Right lobe of liver (tissue), 6 donors: ENCODE measurements at regions not wholly inside any gene's neighbourhood (a gene's known extent, or its start where the extent isn't known, plus 50 kb on each side); places are given as distances from the start of the nearest gene placed in this dataset.

Experiments used
- ATAC-seq, 4 donors: fragments of 200-7000 bp; cut with Tn5 transposase; one replicate each; pipeline ENCODE4 v1.9.1; 2020; ENCODE audit warnings: mild to moderate bottlenecking in 4 of 4, moderate library complexity in 4 of 4
- DNase-seq, 3 donors: peaks; one replicate each; pipeline ENCODE4 v3.0.0-alpha.2; 2020
- H3K27ac ChIP-seq, 3 donors: fragments of 200-600 bp; one replicate each; pipeline ENCODE4 v1.8.0; 2022
- H3K27me3 ChIP-seq, 2 donors: fragments of 200-600 bp; one replicate each; pipeline ENCODE4 v1.8.0; 2022
- H3K36me3 ChIP-seq, 4 donors: fragments of 200-600 bp; sonication (generic) in 1 of 4; one replicate each; pipeline versions ENCODE4 v1.5.1 to v1.8.0; 2017 to 2022; ENCODE audit warnings: control low read depth in 1 of 4
- H3K4me1 ChIP-seq, 4 donors: fragments of 200-600 bp; sonication (generic) in 1 of 4; one replicate each; pipeline versions ENCODE4 v1.5.1 to v1.8.0; 2017 to 2022; ENCODE audit warnings: control low read depth in 1 of 4
- H3K4me3 ChIP-seq, 3 donors: fragments of 200-600 bp; one replicate each; pipeline ENCODE4 v1.8.0; 2022
- H3K9me3 ChIP-seq, 4 donors: fragments of 200-600 bp; sonication (generic) in 1 of 4; one replicate each; pipeline versions ENCODE4 v1.5.1 to v1.8.0; 2017 to 2022; ENCODE audit warnings: control low read depth in 1 of 4
- CTCF ChIP-seq, 4 donors: fragments of 200-600 bp in 3 of 4; fragments of 450-650 bp in 1 of 4; IDR thresholded peaks; one replicate each; pipeline versions ENCODE4 v1.5.1 to v1.8.0; 2016 to 2022; ENCODE audit warnings: antibody characterized with exemption in 4 of 4, mild to moderate bottlenecking in 2 of 4
- POLR2A ChIP-seq: fragments of 450-650 bp; IDR thresholded peaks from one replicate; pipeline ENCODE4 v1.6.1; 2017; ENCODE audit warnings: antibody characterized with exemption, mild to moderate bottlenecking
- WGBS: methylation state at CpG from one replicate; pipeline ENCODE4 v1.1.6; 2018; ENCODE audit warnings: low coverage, low lambda C conversion rate; ENCODE audit not compliant: insufficient coverage; ENCODE audit errors: missing lambda C conversion rate; 5-methylcytosine and 5-hydroxymethylcytosine counted together
- intact Hi-C, 2 donors: fragments of 100-400 bp; cut with DNase I; formaldehyde crosslinking; loops; one replicate each; pipeline versions ENCODE4 v1.11.2 to v1.14.1; 2022
- donor health status: DM: no; HTN: yes; CAD: no.
- donor health status: DM: no; HTN: no; CAD: no.
- donor health status: DM: no; HTN: no; CAD: no.
- donor health status: DM: no; HTN: yes; CAD: no.
- donor health status: DM: no; HTN: yes; CAD: no.

GRCh38 chrX:6891404-6891803, 256.1 kb upstream of the STS start:
- ATAC-seq, result peak; percentile 96 to 99 (median 98)
- intact Hi-C loops, result no loop called here
- DNase-seq, result peak; percentile 43 to 84 (median 80)
- H3K9me3 ChIP-seq, result no peaks in the 10 kb centered on the region
- H3K4me3 ChIP-seq, result no peak overlapping the region
- H3K27ac ChIP-seq, result peak overlapping the region in 2 of 3 donors; percentile 16 to 41
- H3K4me1 ChIP-seq, result peaks cover 0 to 17% (median 3%) of the 10 kb centered on the region in 4 donors
- WGBS, result 27% methylated on average over 1 of the region's 1 CpG
- no peak for TF ChIP-seq POLR2A
- TF ChIP-seq CTCF (IDR thresholded peaks at IDR 0.05), result no peak
- H3K36me3 ChIP-seq, result no peaks in the 10 kb centered on the region
- no peaks in the 10 kb centered on the region for H3K27me3 ChIP-seq

- H3K4me3 ChIP-seq, result no peak overlapping the region
- TF ChIP-seq CTCF (IDR thresholded peaks at IDR 0.05) (no peak), POLR2A (no peak)
- H3K9me3 ChIP-seq, result no peaks in the 10 kb centered on the region
- peak overlapping the region in 2 of 3 donors; percentile 16 to 41 for H3K27ac ChIP-seq
- peaks cover 0 to 15% (median 3%) of the 10 kb centered on the region in 4 donors for H3K4me1 ChIP-seq
- DNase-seq (peak in 1 of 3 donors; percentile 41), ATAC-seq (peak; percentile 47 to 73 (median 60))
- 89% methylated on average over 3 of the region's 3 CpGs for WGBS
- intact Hi-C loops, result no loop called here
- no peaks in the 10 kb centered on the region for H3K36me3 ChIP-seq
- H3K27me3 ChIP-seq, result no peaks in the 10 kb centered on the region
Observed at GRCh38 chrX:6890544-6891261, 256.8 kb upstream of the STS start.

- Histone ChIP-seq H3K27me3 (no peaks in the 10 kb centered on the region), H3K27ac (no peak overlapping the region), H3K4me3 (no peak overlapping the region), H3K9me3 (no peaks in the 10 kb centered on the region), H3K4me1 (peaks cover 0 to 4% (median 0%) of the 10 kb centered on the region in 4 donors), H3K36me3 (no peaks in the 10 kb centered on the region)
- DNase-seq, result no peak
- 96% methylated on average over 2 of the region's 2 CpGs for WGBS
- no peak for ATAC-seq
- TF ChIP-seq POLR2A (no peak), CTCF (IDR thresholded peaks at IDR 0.05) (no peak)
- intact Hi-C loops, result no loop called here
Observed at GRCh38 chrX:6885909-6886308, 261.6 kb upstream of the STS start.

GRCh38 chrX:6885396-6885795, 262.1 kb upstream of the STS start:
- ATAC-seq, result no peak

More at GRCh38 chrX:6885396-6885795, 262.1 kb upstream of the STS start:
- DNase-seq, result no peak
- H3K4me1 ChIP-seq, result peaks cover 0 to 1% (median 0%) of the 10 kb centered on the region in 4 donors
- no peaks in the 10 kb centered on the region for H3K27me3 ChIP-seq
- no peaks in the 10 kb centered on the region for H3K36me3 ChIP-seq
- intact Hi-C loops, result no loop called here
- TF ChIP-seq POLR2A, result no peak
- TF ChIP-seq CTCF (IDR thresholded peaks at IDR 0.05), result no peak
- no peak overlapping the region for H3K27ac ChIP-seq
- H3K4me3 ChIP-seq, result no peak overlapping the region
- no peaks in the 10 kb centered on the region for H3K9me3 ChIP-seq
- 39% methylated on average over 2 of the region's 2 CpGs for WGBS
